NB4 (cell line): ENCODE measurements at regions not wholly inside any gene's neighbourhood (a gene's known extent, or its start where the extent isn't known, plus 50 kb on each side); places are given as distances from the start of the nearest gene placed in this dataset.
"Not testable (repeated sequence)": the region's sequence is repeated elsewhere in the genome, so short reads cannot be mapped to it uniquely, and the experiment has no call there.

Source experiments
- DNase-seq: peaks from one replicate; pipeline ENCODE4 v3.0.0; 2010; ENCODE audit warnings: low read depth
- H3K4me3 ChIP-seq: one replicate; pipeline ENCODE4 v1.5.1; 2011; ENCODE audit warnings: mild to moderate bottlenecking, low read depth, low read length, moderate library complexity
- MYC ChIP-seq: IDR thresholded peaks from 2 replicates; pipeline ENCODE4 v1.6.1; 2011; ENCODE audit warnings: low read depth, low read length
- POLR2A ChIP-seq: IDR thresholded peaks from 2 replicates; pipeline ENCODE4 v1.6.1; 2011; ENCODE audit warnings: mild to moderate bottlenecking; ENCODE audit not compliant: insufficient read length; ENCODE audit errors: extremely low read depth
- TF ChIP-seq, protein P1 (sequence below): IDR thresholded peaks from one replicate; pipeline ENCODE4 v1.5.1; 2012; ENCODE audit warnings: low read depth, low read length
- TF ChIP-seq, protein P2 (sequence below): IDR thresholded peaks from 2 replicates; pipeline ENCODE4 v1.6.1; 2011; ENCODE audit warnings: low read depth, low read length

GRCh38 chr7:19275000-19275399 lies 129.8 kb upstream of the FERD3L start:
- TF ChIP-seq POLR2A (no peak), MYC (no peak)
- TF ChIP-seq, protein P1, sequence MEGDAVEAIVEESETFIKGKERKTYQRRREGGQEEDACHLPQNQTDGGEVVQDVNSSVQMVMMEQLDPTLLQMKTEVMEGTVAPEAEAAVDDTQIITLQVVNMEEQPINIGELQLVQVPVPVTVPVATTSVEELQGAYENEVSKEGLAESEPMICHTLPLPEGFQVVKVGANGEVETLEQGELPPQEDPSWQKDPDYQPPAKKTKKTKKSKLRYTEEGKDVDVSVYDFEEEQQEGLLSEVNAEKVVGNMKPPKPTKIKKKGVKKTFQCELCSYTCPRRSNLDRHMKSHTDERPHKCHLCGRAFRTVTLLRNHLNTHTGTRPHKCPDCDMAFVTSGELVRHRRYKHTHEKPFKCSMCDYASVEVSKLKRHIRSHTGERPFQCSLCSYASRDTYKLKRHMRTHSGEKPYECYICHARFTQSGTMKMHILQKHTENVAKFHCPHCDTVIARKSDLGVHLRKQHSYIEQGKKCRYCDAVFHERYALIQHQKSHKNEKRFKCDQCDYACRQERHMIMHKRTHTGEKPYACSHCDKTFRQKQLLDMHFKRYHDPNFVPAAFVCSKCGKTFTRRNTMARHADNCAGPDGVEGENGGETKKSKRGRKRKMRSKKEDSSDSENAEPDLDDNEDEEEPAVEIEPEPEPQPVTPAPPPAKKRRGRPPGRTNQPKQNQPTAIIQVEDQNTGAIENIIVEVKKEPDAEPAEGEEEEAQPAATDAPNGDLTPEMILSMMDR, result no peak
- TF ChIP-seq, protein P2, sequence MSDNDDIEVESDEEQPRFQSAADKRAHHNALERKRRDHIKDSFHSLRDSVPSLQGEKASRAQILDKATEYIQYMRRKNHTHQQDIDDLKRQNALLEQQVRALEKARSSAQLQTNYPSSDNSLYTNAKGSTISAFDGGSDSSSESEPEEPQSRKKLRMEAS, result no peak
- H3K4me3 ChIP-seq, result no peak overlapping the region
- DNase-seq, result no peak

DNA sequence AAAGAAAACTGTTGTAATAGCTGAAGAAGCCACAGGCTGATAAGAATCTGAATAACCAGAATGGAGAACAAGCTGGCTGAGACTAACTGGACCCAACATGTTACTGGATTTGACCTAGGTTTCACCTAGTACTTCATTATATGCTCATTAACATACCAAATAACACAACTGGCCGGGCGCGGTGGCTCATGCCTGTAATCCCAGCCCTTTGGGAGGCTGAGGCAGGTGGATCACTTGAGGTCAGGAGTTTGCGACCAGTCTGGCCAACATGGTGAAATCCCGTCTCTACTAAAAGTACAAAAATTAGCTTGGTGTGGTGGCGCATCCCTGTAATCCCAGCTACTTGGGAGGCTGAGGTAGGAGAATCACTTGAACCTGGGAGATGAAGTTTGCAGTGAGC lies 127.1 kb upstream of the FERD3L start:
- H3K4me3 ChIP-seq, DNase-seq: not testable (repeated sequence)

- DNase-seq, result no peak
- TF ChIP-seq POLR2A (no peak), MYC (no peak)
- TF ChIP-seq, protein P1, result no peak
- TF ChIP-seq, protein P2, result no peak
- H3K4me3 ChIP-seq, result no peak overlapping the region
Observed at GRCh38 chr7:19269301-19269700, 124.1 kb upstream of the FERD3L start.

GRCh38 chr7:19268737-19269136 lies 123.5 kb upstream of the FERD3L start:
- no peak overlapping the region for H3K4me3 ChIP-seq
- TF ChIP-seq, protein P1, result no peak
- no peak for TF ChIP-seq POLR2A
- TF ChIP-seq MYC, result no peak
- TF ChIP-seq, protein P2, result no peak
- no peak for DNase-seq

DNA sequence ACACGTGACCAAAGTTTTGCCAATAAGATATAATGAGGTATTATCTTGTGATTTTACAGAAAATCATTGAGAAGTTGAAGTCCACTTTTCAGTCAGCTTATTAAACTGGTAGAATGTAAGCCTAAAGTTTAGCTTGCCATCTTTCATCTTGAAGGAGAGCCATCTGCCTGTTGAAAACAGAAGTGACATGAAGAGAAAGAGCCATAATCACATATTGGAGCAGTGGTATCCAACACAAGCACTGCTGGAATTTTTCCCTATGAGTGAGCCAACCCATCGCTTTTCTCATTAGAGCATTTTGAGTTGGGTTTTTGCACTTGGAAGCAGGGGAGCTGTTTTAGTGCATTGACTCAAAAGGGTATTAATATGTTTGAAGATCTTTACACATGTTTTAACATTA lies 117.6 kb upstream of the FERD3L start:
- H3K4me3 ChIP-seq, result no peak overlapping the region
- DNase-seq, result no peak
- TF ChIP-seq POLR2A, result no peak
- TF ChIP-seq, protein P1, result no peak
- TF ChIP-seq MYC, result no peak
- TF ChIP-seq, protein P2, result no peak

DNA sequence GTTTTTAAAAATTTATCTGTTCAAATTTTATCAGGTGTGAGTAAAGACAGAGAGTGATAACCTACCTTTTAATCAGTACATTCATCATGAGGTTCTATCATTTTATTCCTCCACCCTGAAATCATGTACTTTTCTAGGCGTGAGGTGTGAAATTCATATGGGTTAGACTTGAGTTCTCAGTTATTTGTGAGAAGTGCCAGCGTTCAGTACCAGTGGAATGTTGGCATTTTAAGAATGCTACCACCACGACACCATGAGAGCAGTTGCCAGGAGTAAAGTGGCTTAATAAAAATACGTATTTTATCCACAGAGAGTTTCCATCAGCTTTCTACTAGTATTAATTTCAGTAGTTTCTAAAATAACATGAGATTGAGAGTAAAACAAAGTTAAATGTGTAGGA lies 104.1 kb upstream of the FERD3L start:
- no peak overlapping the region for H3K4me3 ChIP-seq
- DNase-seq, result no peak
- TF ChIP-seq MYC (no peak), POLR2A (no peak)
- TF ChIP-seq, protein P2, result no peak
- TF ChIP-seq, protein P1, result no peak
